Loucy (cell line): ENCODE measurements at regions not wholly inside any gene's neighbourhood (a gene's known extent, or its start where the extent isn't known, plus 50 kb on each side); places are given as distances from the start of the nearest gene placed in this dataset.

Experiments
- H2AFZ ChIP-seq: fragments of 200-600 bp; sonication (generic); 2 replicates; pipeline ENCODE4 v1.6.0; 2016; ENCODE audit warnings: antibody characterized with exemption, mild to moderate bottlenecking, low read length, moderate library complexity
- H3F3A ChIP-seq: fragments of 200-600 bp; 2 replicates; pipeline ENCODE4 v1.6.0; 2016; ENCODE audit warnings: antibody characterized with exemption, low read depth, mild to moderate bottlenecking
- H3K27me3 ChIP-seq: fragments of 200-600 bp; sonication (generic); 2 replicates; pipeline ENCODE4 v1.6.1; 2014; ENCODE audit warnings: low read length, mild to moderate bottlenecking; ENCODE audit not compliant: insufficient read depth, poor library complexity, severe bottlenecking
- H3K36me3 ChIP-seq: fragments of 200-600 bp; sonication (generic); 2 replicates; pipeline ENCODE4 v1.6.1; 2016; ENCODE audit warnings: low read length; ENCODE audit not compliant: insufficient read depth
- H3K4me1 ChIP-seq: fragments of 200-600 bp; sonication (generic); 2 replicates; pipeline ENCODE4 v1.5.1; 2014; ENCODE audit warnings: low read length, mild to moderate bottlenecking; ENCODE audit not compliant: insufficient read depth, poor library complexity, severe bottlenecking
- H3K4me2 ChIP-seq: fragments of 200-600 bp; sonication (generic); 2 replicates; pipeline ENCODE4 v1.6.0; 2014; ENCODE audit warnings: antibody characterized with exemption, low read length, low read depth, mild to moderate bottlenecking; ENCODE audit not compliant: poor library complexity, severe bottlenecking
- H3K4me3 ChIP-seq: fragments of 200-600 bp; sonication (generic); 2 replicates; pipeline ENCODE4 v1.5.1; 2014; ENCODE audit warnings: low read length, mild to moderate bottlenecking, mixed read lengths; ENCODE audit not compliant: poor library complexity, severe bottlenecking
- H3K79me2 ChIP-seq: fragments of 200-600 bp; sonication (generic); 2 replicates; pipeline ENCODE4 v1.6.1; 2014; ENCODE audit warnings: low read length; ENCODE audit not compliant: insufficient read depth
- H3K9ac ChIP-seq: fragments of 200-600 bp; sonication (generic); 2 replicates; pipeline ENCODE4 v1.6.0; 2014; ENCODE audit warnings: mild to moderate bottlenecking, low read depth, low read length, moderate library complexity; ENCODE audit not compliant: poor library complexity, severe bottlenecking
- H3K9me2 ChIP-seq: fragments of 200-600 bp; sonication (generic); replicated peaks from 2 replicates; pipeline ENCODE4 v1.6.1; 2016; ENCODE audit warnings: low read depth, low read length, mixed read lengths
- H3K9me3 ChIP-seq: fragments of 200-600 bp; sonication (generic); 2 replicates; pipeline ENCODE4 v1.6.1; 2014; ENCODE audit warnings: mild to moderate bottlenecking, antibody characterized with exemption, low read length, low read depth; ENCODE audit not compliant: insufficient read depth
- H4K20me1 ChIP-seq: fragments of 200-600 bp; sonication (generic); 2 replicates; pipeline ENCODE4 v1.6.0; 2014; ENCODE audit warnings: antibody characterized with exemption, low read length, mild to moderate bottlenecking; ENCODE audit not compliant: insufficient read depth, poor library complexity, severe bottlenecking
- EZH2phosphoT487 ChIP-seq: fragments of 200-600 bp; IDR thresholded peaks from 2 replicates; pipeline ENCODE4 v1.6.1; 2018; ENCODE audit warnings: antibody characterized with exemption, mild to moderate bottlenecking, moderate library complexity, borderline replicate concordance
- TF ChIP-seq, protein P1 (sequence below): fragments of 200-600 bp; sonication (generic); conservative IDR thresholded peaks from 2 replicates; pipeline ENCODE4 v1.5.1; 2014; ENCODE audit warnings: mild to moderate bottlenecking, antibody characterized with exemption, low read length

DNA sequence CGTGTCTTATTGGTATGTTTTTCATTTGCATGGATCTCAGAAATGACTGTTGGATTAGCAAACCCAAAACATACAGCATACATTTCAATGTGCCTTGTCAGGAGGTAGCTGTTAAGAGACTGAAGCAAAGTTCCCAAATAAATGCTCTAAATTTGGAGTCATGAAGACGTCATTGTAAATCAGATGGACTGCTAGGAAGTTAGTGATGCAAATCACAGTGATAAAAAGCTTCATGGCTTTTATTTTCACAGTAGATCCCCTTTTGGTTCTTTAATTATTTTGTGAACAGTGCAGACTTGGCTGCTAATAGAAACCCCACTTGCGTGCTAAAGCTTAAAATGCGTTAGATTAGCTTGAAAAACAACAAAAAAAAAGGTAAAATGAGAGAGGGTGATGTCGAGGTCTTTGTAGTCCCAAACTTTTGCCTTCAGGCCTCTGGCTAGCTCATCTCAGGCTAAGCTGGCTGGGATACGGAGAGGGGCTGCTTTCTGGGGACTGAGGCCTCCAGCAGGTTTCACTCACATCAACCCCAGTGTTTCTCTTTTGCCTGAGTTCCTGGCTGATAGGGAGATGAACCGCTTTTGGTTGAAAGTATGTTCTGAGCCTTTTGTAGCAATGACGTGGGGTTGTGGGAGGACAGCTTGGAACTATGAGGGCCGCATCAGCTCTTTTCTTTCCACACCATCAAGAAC is 107.1 kb upstream of the CDCA7L start:
- Histone ChIP-seq H3K9me3 (no peaks in the 10 kb centered on the region), H2AFZ (no peak overlapping the region), H4K20me1 (no peaks in the 10 kb centered on the region), H3K27me3 (no peaks in the 10 kb centered on the region), H3K9ac (no peak overlapping the region), H3K4me3 (no peak overlapping the region), H3F3A (no peaks in the 10 kb centered on the region), H3K36me3 (no peaks in the 10 kb centered on the region), H3K4me1 (no peaks in the 10 kb centered on the region), H3K4me2 (no peak overlapping the region), H3K9me2 (no peaks in the 10 kb centered on the region), H3K79me2 (no peaks in the 10 kb centered on the region)
- TF ChIP-seq EZH2phosphoT487: no peak
- TF ChIP-seq, protein P1, sequence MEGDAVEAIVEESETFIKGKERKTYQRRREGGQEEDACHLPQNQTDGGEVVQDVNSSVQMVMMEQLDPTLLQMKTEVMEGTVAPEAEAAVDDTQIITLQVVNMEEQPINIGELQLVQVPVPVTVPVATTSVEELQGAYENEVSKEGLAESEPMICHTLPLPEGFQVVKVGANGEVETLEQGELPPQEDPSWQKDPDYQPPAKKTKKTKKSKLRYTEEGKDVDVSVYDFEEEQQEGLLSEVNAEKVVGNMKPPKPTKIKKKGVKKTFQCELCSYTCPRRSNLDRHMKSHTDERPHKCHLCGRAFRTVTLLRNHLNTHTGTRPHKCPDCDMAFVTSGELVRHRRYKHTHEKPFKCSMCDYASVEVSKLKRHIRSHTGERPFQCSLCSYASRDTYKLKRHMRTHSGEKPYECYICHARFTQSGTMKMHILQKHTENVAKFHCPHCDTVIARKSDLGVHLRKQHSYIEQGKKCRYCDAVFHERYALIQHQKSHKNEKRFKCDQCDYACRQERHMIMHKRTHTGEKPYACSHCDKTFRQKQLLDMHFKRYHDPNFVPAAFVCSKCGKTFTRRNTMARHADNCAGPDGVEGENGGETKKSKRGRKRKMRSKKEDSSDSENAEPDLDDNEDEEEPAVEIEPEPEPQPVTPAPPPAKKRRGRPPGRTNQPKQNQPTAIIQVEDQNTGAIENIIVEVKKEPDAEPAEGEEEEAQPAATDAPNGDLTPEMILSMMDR: no peak

DNA sequence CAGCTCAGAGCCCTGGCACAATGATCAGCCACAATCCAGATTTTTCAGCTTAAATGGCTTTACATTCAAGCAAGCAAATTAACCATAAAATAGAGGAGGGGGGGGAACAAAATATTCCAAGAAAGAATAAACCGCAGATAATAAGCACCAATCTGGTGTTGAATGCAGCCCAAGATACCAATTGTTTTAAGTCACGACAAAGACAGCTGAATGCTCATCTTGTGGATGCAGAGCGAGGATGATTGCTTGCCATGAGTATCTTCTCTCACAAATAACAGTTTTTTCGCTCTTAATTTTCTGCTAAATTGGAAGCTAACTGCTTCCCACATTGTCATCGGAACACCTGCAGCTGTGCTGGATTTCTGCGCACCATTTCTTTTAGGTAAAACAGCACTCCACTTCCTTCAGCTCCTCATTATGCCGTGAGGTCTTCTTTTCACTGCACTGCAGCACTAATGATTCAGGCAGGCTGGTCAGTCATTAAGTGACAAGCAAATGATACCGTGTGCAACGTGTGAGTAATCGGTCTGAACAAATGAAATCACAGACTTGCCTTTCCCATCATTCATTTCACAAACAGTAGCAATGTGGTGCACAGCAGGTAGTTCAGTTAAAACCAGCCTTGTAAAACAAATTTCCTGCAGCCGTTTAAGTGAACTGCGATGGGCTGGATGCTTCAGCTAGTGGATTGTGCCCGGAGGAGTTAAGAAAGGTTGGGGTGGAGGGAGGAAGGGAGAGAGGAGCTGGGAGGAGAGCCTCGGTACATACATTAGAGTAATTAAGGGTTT is 106.4 kb upstream of the CDCA7L start:
- H3K4me3 ChIP-seq: no peak overlapping the region
- H4K20me1 ChIP-seq: no peaks in the 10 kb centered on the region
- no peaks in the 10 kb centered on the region for H3K9me2 ChIP-seq
- no peaks in the 10 kb centered on the region for H3K36me3 ChIP-seq
- no peaks in the 10 kb centered on the region for H3K27me3 ChIP-seq
- H3K4me1 ChIP-seq: no peaks in the 10 kb centered on the region
- TF ChIP-seq EZH2phosphoT487: no peak
- TF ChIP-seq, protein P1: no peak
- H3K4me2 ChIP-seq: no peak overlapping the region
- no peaks in the 10 kb centered on the region for H3K9me3 ChIP-seq
- no peaks in the 10 kb centered on the region for H3F3A ChIP-seq
- H3K9ac ChIP-seq: no peak overlapping the region
- no peak overlapping the region for H2AFZ ChIP-seq
- H3K79me2 ChIP-seq: no peaks in the 10 kb centered on the region

GRCh38 chr7:22049766-22050500 is 104.2 kb upstream of the CDCA7L start:
- Histone ChIP-seq H3F3A (no peaks in the 10 kb centered on the region), H3K9ac (no peak overlapping the region), H3K9me2 (no peaks in the 10 kb centered on the region), H3K79me2 (no peaks in the 10 kb centered on the region), H3K9me3 (no peaks in the 10 kb centered on the region), H4K20me1 (no peaks in the 10 kb centered on the region), H3K4me3 (no peak overlapping the region), H3K36me3 (no peaks in the 10 kb centered on the region), H2AFZ (no peak overlapping the region), H3K4me1 (no peaks in the 10 kb centered on the region), H3K4me2 (no peak overlapping the region), H3K27me3 (no peaks in the 10 kb centered on the region)
- TF ChIP-seq, protein P1: no peak
- TF ChIP-seq EZH2phosphoT487: no peak
